Fibroblast of lung (primary cell): ENCODE measurements at regions not wholly inside any gene's neighbourhood (a gene's known extent, or its start where the extent isn't known, plus 50 kb on each side); places are given as distances from the start of the nearest gene placed in this dataset.

ENCODE experiments used
- DNase-seq, 2 donors: peaks; one replicate each; pipeline versions ENCODE4 v3.0.0 to v3.0.0-alpha.2; 2010; ENCODE audit warnings: low read depth in 2 of 2
- H2AFZ ChIP-seq: 2 replicates; pipeline ENCODE4 v1.5.1; 2012; ENCODE audit warnings: low read length, control low read depth, inconsistent platforms
- H3K27ac ChIP-seq: 2 replicates; pipeline ENCODE4 v1.5.1; 2011; ENCODE audit warnings: low read length, control low read depth; ENCODE audit not compliant: insufficient read depth
- H3K27me3 ChIP-seq: 2 replicates; pipeline ENCODE4 v1.5.1; 2011; ENCODE audit warnings: mild to moderate bottlenecking, low read length; ENCODE audit not compliant: control insufficient read depth, insufficient read depth
- H3K36me3 ChIP-seq: 2 replicates; pipeline ENCODE4 v1.5.1; 2011; ENCODE audit warnings: low read length; ENCODE audit not compliant: control insufficient read depth, insufficient read depth
- H3K4me1 ChIP-seq: 2 replicates; pipeline ENCODE4 v1.5.1; 2011; ENCODE audit warnings: low read length; ENCODE audit not compliant: control insufficient read depth, insufficient read depth; ENCODE audit errors: extremely low read depth
- H3K4me2 ChIP-seq: 2 replicates; pipeline ENCODE4 v1.5.1; 2011; ENCODE audit warnings: low read length, control low read depth; ENCODE audit not compliant: insufficient read depth; ENCODE audit errors: extremely low read depth
- H3K4me3 ChIP-seq, 4 experiments: fragments of 200-600 bp in 1 of 4; sonication (generic) in 1 of 4; replicated peaks in 1 of 4; 2 replicates each; pipeline ENCODE4 v1.5.1; 2011 to 2016; ENCODE audit warnings: low read length in 4 of 4, low read depth in 3 of 4, mild to moderate bottlenecking in 3 of 4, control low read depth in 2 of 4, inconsistent platforms in 1 of 4, mixed read lengths in 1 of 4; ENCODE audit not compliant: insufficient read depth in 1 of 4; ENCODE audit errors: control extremely low read depth in 1 of 4
- H3K79me2 ChIP-seq: 2 replicates; pipeline ENCODE4 v1.5.1; 2012; ENCODE audit warnings: mild to moderate bottlenecking, low read length, inconsistent platforms; ENCODE audit not compliant: control insufficient read depth, insufficient read depth
- H3K9ac ChIP-seq: 2 replicates; pipeline ENCODE4 v1.5.1; 2011; ENCODE audit warnings: mild to moderate bottlenecking, low read length, control low read depth; ENCODE audit not compliant: insufficient read depth
- H3K9me3 ChIP-seq: 2 replicates; pipeline ENCODE4 v1.5.1; 2012; ENCODE audit warnings: low read depth, low read length; ENCODE audit not compliant: control insufficient read depth, insufficient read depth
- H4K20me1 ChIP-seq: 2 replicates; pipeline ENCODE4 v1.5.1; 2011; ENCODE audit warnings: low read length; ENCODE audit not compliant: control insufficient read depth, insufficient read depth; ENCODE audit errors: extremely low read depth
- EZH2 ChIP-seq: IDR thresholded peaks from 2 replicates; pipeline ENCODE4 v1.5.1; 2012; ENCODE audit warnings: low read length, control low read depth, mild to moderate bottlenecking; ENCODE audit errors: missing control alignments
- TF ChIP-seq, protein P1 (sequence below), 2 donors: IDR thresholded peaks in 1 of 2; conservative IDR thresholded peaks in 1 of 2; 1 replicate in 1 of 2; 2 replicates in 1 of 2; pipeline ENCODE4 v1.5.1; 2011 to 2012; ENCODE audit warnings: low read length in 2 of 2, control low read depth in 1 of 2, inconsistent platforms in 1 of 2, low read depth in 1 of 2, mild to moderate bottlenecking in 1 of 2

DNA sequence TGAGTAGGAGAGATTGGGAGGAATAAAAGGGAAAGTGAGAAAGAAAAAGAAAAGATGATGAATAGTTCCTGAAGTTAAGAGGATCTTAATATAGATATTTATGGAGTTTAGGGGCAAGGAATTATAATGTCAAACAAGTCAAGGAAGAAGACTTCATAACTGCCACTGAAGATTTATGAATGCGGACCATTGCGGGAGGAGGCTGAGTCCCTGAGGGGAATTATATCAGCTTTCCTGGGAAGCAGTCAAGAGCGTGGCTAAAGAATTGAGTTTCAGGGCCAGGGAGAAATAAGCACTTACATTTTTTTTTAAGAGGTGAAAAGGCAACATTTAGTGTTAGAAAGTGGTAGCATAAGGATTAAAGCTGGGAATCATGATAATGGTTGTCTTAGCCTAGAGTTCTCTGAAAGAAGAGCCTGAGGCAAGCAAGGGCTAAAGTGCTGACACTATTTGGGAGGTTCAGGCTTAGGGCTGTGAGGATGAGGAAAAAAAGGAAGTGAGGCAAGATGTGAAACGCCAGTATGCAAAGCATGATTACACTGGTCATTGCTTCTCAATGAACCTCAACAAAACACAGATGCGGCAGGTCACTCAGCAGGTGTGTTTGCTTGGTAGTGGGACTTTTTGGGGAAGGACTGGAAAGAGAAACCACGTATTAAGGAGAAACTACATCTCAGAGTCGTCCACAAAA is 217.1 kb downstream of the SLC4A3 start:
- no peak overlapping the region for H3K9ac ChIP-seq
- no peak overlapping the region for H3K4me3 ChIP-seq
- H3K79me2 ChIP-seq = no peaks in the 10 kb centered on the region
- no peak overlapping the region for H3K27ac ChIP-seq
- no peak for DNase-seq
- H2AFZ ChIP-seq = no peak overlapping the region
- no peaks in the 10 kb centered on the region for H4K20me1 ChIP-seq
- no peak overlapping the region for H3K4me2 ChIP-seq
- TF ChIP-seq EZH2 = no peak
- TF ChIP-seq, protein P1, sequence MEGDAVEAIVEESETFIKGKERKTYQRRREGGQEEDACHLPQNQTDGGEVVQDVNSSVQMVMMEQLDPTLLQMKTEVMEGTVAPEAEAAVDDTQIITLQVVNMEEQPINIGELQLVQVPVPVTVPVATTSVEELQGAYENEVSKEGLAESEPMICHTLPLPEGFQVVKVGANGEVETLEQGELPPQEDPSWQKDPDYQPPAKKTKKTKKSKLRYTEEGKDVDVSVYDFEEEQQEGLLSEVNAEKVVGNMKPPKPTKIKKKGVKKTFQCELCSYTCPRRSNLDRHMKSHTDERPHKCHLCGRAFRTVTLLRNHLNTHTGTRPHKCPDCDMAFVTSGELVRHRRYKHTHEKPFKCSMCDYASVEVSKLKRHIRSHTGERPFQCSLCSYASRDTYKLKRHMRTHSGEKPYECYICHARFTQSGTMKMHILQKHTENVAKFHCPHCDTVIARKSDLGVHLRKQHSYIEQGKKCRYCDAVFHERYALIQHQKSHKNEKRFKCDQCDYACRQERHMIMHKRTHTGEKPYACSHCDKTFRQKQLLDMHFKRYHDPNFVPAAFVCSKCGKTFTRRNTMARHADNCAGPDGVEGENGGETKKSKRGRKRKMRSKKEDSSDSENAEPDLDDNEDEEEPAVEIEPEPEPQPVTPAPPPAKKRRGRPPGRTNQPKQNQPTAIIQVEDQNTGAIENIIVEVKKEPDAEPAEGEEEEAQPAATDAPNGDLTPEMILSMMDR (conservative IDR thresholded peaks at IDR 0.05 in 1 of 2, IDR thresholded peaks at IDR 0.05 in 1 of 2; ENCODE audit: low read depth in 1 of 2, low read length in 2 of 2) = no peak
- H3K9me3 ChIP-seq = no peaks in the 10 kb centered on the region
- H3K27me3 ChIP-seq = no peaks in the 10 kb centered on the region
- no peaks in the 10 kb centered on the region for H3K36me3 ChIP-seq
- no peaks in the 10 kb centered on the region for H3K4me1 ChIP-seq

- no peak for DNase-seq
- no peaks in the 10 kb centered on the region for H3K4me1 ChIP-seq
- H3K79me2 ChIP-seq = no peaks in the 10 kb centered on the region
- H3K4me2 ChIP-seq = no peak overlapping the region
- no peaks in the 10 kb centered on the region for H3K36me3 ChIP-seq
- H3K27me3 ChIP-seq = no peaks in the 10 kb centered on the region
- H3K4me3 ChIP-seq = no peak overlapping the region
- no peaks in the 10 kb centered on the region for H4K20me1 ChIP-seq
- no peak overlapping the region for H3K9ac ChIP-seq
- H3K27ac ChIP-seq = no peak overlapping the region
- no peak overlapping the region for H2AFZ ChIP-seq
- no peaks in the 10 kb centered on the region for H3K9me3 ChIP-seq
- TF ChIP-seq, protein P1 (conservative IDR thresholded peaks at IDR 0.05 in 1 of 2, IDR thresholded peaks at IDR 0.05 in 1 of 2; ENCODE audit: low read depth in 1 of 2, low read length in 2 of 2) = no peak
- no peak for TF ChIP-seq EZH2
Measured at GRCh38 chr2:219848882-219849281, 221.5 kb downstream of the SLC4A3 start.

- Histone ChIP-seq H3K4me1 (no peaks in the 10 kb centered on the region), H3K4me2 (no peak overlapping the region), H3K79me2 (no peaks in the 10 kb centered on the region), H3K27ac (no peak overlapping the region), H3K27me3 (no peaks in the 10 kb centered on the region), H3K4me3 (no peak overlapping the region), H3K9ac (no peak overlapping the region), H4K20me1 (no peaks in the 10 kb centered on the region), H2AFZ (no peak overlapping the region), H3K9me3 (no peaks in the 10 kb centered on the region), H3K36me3 (no peaks in the 10 kb centered on the region)
- no peak for TF ChIP-seq EZH2
- TF ChIP-seq, protein P1 (conservative IDR thresholded peaks at IDR 0.05 in 1 of 2, IDR thresholded peaks at IDR 0.05 in 1 of 2; ENCODE audit: low read depth in 1 of 2, low read length in 2 of 2) = no peak
- DNase-seq = no peak
Measured at GRCh38 chr2:219851169-219851568, 223.7 kb downstream of the SLC4A3 start.
